ENCODE measurements at regions not wholly inside any gene's neighbourhood (a gene's known extent, or its start where the extent isn't known, plus 50 kb on each side); places are given as distances from the start of the nearest gene placed in this dataset.

DNA sequence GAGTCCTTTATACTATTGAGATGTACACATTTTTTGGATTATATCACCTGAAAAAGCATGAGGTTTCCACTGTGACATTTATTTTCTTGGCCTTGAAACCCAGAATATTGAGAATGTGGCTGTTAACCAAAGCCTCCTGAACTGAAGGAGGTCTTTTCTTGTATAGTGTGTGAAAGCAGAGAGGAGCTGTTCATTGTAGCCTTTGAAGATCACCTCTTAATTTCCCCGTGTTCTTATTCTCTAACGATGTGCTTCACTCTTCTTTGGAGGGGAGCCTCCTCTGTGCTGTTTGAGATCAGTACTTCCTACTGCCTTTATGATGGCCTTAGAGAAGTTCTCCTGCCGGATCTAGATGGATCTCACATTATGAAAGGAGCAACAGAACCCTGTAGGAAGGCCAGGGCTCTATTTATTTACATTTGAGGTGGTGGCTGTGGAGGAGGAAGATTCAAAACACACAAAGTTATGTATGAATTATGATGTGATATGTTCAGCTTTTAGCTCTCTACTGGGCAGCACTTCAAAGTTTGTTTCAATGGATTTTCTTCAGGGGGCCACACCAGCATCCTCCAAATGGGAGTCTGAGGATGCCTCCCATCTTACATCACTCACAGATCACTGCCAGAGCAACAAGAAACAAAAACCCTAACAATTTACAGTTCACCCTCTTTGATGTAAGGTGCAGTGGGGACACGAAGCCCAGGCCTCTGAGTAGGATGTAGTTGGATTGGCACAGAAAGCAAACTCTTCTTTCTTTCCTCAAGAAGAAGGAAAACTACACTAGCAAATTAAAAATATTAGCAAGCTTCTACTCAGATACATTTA lies 322.3 kb downstream of the DLEU7 start:
- intact Hi-C loops (cut with DNase I), result loop anchor here in 1 of 2 donors (10.0 kb wide), 1 partner anchor 346 kb away; no protein-coding TSS in a partner anchor
- Histone ChIP-seq H3K27me3 (no peaks in the 10 kb centered on the region), H3K27ac (peak overlapping the region; percentile 47 to 63), H3K9me3 (no peaks in the 10 kb centered on the region), H3K4me1 (peaks cover 33 to 63% of the 10 kb centered on the region in 2 donors), H3K36me3 (no peaks in the 10 kb centered on the region), H3K4me3 (no peak overlapping the region)
- ATAC-seq (no peak), DNase-seq (no peak)
- TF ChIP-seq, protein P1, sequence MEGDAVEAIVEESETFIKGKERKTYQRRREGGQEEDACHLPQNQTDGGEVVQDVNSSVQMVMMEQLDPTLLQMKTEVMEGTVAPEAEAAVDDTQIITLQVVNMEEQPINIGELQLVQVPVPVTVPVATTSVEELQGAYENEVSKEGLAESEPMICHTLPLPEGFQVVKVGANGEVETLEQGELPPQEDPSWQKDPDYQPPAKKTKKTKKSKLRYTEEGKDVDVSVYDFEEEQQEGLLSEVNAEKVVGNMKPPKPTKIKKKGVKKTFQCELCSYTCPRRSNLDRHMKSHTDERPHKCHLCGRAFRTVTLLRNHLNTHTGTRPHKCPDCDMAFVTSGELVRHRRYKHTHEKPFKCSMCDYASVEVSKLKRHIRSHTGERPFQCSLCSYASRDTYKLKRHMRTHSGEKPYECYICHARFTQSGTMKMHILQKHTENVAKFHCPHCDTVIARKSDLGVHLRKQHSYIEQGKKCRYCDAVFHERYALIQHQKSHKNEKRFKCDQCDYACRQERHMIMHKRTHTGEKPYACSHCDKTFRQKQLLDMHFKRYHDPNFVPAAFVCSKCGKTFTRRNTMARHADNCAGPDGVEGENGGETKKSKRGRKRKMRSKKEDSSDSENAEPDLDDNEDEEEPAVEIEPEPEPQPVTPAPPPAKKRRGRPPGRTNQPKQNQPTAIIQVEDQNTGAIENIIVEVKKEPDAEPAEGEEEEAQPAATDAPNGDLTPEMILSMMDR (IDR thresholded peaks at IDR 0.05), result no peak

DNA sequence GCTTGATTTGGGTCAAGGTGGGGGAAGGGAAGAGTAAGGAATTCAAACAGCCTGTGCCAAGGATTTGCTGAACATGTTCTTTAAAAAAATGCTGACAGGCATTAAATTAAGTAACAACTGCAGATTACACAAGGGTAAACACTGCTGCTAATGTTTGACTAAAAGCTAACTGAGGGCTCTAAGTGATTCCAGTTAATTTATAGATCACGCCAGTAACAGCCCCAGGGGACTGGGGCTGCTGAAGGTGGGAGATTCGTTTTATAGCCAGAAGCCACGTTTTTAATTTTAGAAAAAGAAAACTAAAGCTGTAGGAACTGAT lies 321.7 kb downstream of the DLEU7 start:
- Histone ChIP-seq H3K27me3 (no peaks in the 10 kb centered on the region), H3K27ac (peak overlapping the region; percentile 47 to 63), H3K36me3 (no peaks in the 10 kb centered on the region), H3K9me3 (no peaks in the 10 kb centered on the region), H3K4me1 (peaks cover 29 to 69% of the 10 kb centered on the region in 2 donors), H3K4me3 (no peak overlapping the region)
- TF ChIP-seq, protein P1 (IDR thresholded peaks at IDR 0.05), result no peak
- intact Hi-C loops (cut with DNase I), result loop anchor here in 1 of 2 donors (10.0 kb wide), 1 partner anchor 347 kb away; no protein-coding TSS in a partner anchor
- peak; percentile 75 for ATAC-seq
- DNase-seq, result peak in 2 of 4 donors; percentile 84 to 89

DNA sequence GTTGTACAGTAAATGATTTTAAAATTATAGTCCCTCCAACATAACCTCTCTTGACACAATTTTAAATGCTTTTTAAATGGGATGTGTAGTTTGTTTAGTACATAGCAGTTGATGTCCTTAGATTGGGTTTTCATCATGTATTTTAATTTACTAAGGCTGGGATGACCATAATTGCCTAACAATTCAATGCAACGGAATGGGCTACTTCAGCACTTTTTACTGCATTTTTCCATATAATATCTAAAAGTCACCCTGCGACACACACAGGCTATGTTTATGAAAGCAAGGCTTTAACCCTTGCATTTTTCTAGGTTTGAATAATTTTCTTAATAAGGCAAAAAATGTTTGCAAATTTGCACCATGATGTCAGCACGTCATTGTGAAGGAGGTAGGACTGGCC lies 321.0 kb downstream of the DLEU7 start:
- H3K4me3 ChIP-seq, result no peak overlapping the region
- H3K27me3 ChIP-seq, result no peaks in the 10 kb centered on the region
- intact Hi-C loops (cut with DNase I), result loop anchor here in 1 of 2 donors (10.0 kb wide), 1 partner anchor 348 kb away; no protein-coding TSS in a partner anchor
- H3K27ac ChIP-seq, result no peak overlapping the region
- peaks cover 29 to 75% of the 10 kb centered on the region in 2 donors for H3K4me1 ChIP-seq
- no peaks in the 10 kb centered on the region for H3K36me3 ChIP-seq
- H3K9me3 ChIP-seq, result no peaks in the 10 kb centered on the region
- DNase-seq, result peak in 2 of 4 donors; percentile 23 to 40
- ATAC-seq, result no peak
- TF ChIP-seq, protein P1 (IDR thresholded peaks at IDR 0.05), result no peak

DNA sequence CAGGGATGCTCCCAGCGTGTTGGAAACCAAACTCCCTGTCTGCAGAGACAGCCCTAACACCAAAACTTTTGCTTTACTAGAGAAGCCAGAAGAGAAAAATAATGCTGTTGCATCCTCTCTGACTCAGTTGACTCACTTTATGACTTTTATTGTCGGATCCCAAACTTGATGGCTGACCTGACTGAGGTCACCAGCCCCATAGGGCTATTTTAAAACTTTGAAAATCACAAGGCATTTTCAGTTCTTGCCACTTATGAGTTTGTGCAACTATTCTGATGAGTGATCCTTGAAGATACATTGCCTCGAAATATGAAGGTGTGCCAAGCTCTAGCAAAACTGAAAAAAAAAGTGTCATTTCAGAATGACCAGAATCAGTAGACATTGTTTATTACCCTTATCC lies 320.2 kb downstream of the DLEU7 start:
- Histone ChIP-seq H3K4me3 (no peak overlapping the region), H3K27me3 (no peaks in the 10 kb centered on the region), H3K9me3 (no peaks in the 10 kb centered on the region), H3K27ac (no peak overlapping the region), H3K36me3 (no peaks in the 10 kb centered on the region), H3K4me1 (peaks cover 24 to 78% of the 10 kb centered on the region in 2 donors)
- intact Hi-C loops (cut with DNase I), result loop anchor here in 1 of 2 donors (10.0 kb wide), 1 partner anchor 349 kb away; no protein-coding TSS in a partner anchor
- ATAC-seq (peak; percentile 5), DNase-seq (no peak)
- TF ChIP-seq, protein P1 (IDR thresholded peaks at IDR 0.05), result no peak

DNA sequence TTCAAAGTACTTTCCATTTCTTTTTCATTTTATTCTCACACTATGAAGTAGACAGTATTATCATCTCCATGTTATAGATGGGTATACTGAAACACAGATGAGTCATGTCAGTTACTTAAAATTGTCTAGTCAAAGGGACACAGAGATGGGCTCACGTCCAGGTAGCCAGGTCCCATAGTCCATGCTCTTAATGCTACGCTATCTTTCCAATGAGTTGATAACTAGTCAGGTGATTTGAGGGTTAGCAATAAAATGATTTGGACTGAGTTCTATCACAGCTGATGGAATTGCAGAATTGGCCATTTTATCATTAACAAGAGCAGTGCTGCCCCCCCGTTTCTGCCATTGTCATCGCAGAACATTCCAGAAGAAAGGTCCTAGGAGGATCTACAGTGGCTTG lies 318.9 kb downstream of the DLEU7 start:
- H3K36me3 ChIP-seq, result no peaks in the 10 kb centered on the region
- peaks cover 28 to 78% of the 10 kb centered on the region in 2 donors for H3K4me1 ChIP-seq
- TF ChIP-seq, protein P1 (IDR thresholded peaks at IDR 0.05), result no peak
- H3K4me3 ChIP-seq, result no peak overlapping the region
- no peak for DNase-seq
- ATAC-seq, result no peak
- H3K9me3 ChIP-seq, result no peaks in the 10 kb centered on the region
- intact Hi-C loops (cut with DNase I), result loop anchor here in 1 of 2 donors (10.0 kb wide), 1 partner anchor 350 kb away; no protein-coding TSS in a partner anchor
- no peaks in the 10 kb centered on the region for H3K27me3 ChIP-seq
- no peak overlapping the region for H3K27ac ChIP-seq

Data from left lung (tissue), 4 donors.